HCT116 (cell line): ENCODE measurements at regions not wholly inside any gene's neighbourhood (a gene's known extent, or its start where the extent isn't known, plus 50 kb on each side); places are given as distances from the start of the nearest gene placed in this dataset.

Experiments
- ATAC-seq: fragments of 200-7000 bp; cut with Tn5 transposase; 2 replicates; pipeline ENCODE4 v1.9.1; 2020; ENCODE audit warnings: mild to moderate bottlenecking, moderate library complexity
- BruUV-seq: library from RNA; stranded (reverse); fragments of 400-500 nt; replicated peaks from 2 replicates; lab custom pipeline; 2021; lab: Mats Ljungman, UMichigan
- CTCF ChIA-PET: fragments of 300-600 bp; sonication (Branson Sonifier 250); formaldehyde crosslinking; loops from one replicate; lab custom pipeline; 2021; ENCODE audit warnings: antibody characterized with exemption; lab: Charles Lee
- POLR2A ChIA-PET: fragments of 300-600, 350-600 bp; sonication (Branson Sonifier 250); formaldehyde crosslinking; loops from one replicate; lab custom pipeline; 2021; ENCODE audit warnings: antibody characterized with exemption; lab: Charles Lee
- RAD21 ChIA-PET, 2 experiments: fragments of 300-600 bp; sonication (Branson Sonifier 250); formaldehyde crosslinking; loops; one replicate each; lab custom pipeline; 2023; ENCODE audit warnings: low total read pairs in 2 of 2; ENCODE audit not compliant: uncharacterized antibody in 2 of 2, unreplicated experiment in 2 of 2, low non-redundant PET in 1 of 2; lab: Charles Lee
- DNase-seq: peaks from one replicate; pipeline ENCODE4 v3.0.0-alpha.2; 2010; ENCODE audit warnings: low read depth, low spot score
- H2AFZ ChIP-seq: fragments of 200-600 bp; shearing (Covaris generic), sonication (generic); 2 replicates; pipeline ENCODE4 v1.6.1; 2017; ENCODE audit warnings: low read depth, mixed run types, mixed read lengths, antibody characterized with exemption, low read length; ENCODE audit not compliant: poor library complexity, severe bottlenecking
- H3K27ac ChIP-seq: 2 replicates; pipeline ENCODE4 v1.5.1; 2012; ENCODE audit warnings: low read depth, low read length
- H3K27me3 ChIP-seq: fragments of 200-600 bp; sonication (generic); 2 replicates; pipeline ENCODE4 v1.6.1; 2016; ENCODE audit warnings: mixed run types, low read length, mixed read lengths; ENCODE audit not compliant: insufficient read depth
- H3K36me3 ChIP-seq, 2 experiments: fragments of 200-500 bp in 1 of 2; fragments of 200-600 bp in 1 of 2; sonication (Bioruptor generic) in 1 of 2; sonication (generic) in 1 of 2; 2 replicates each; pipeline versions ENCODE4 v1.5.1 to v1.6.1; 2014 to 2016; ENCODE audit warnings: low read length in 2 of 2, inconsistent platforms in 1 of 2, mixed read lengths in 1 of 2, mixed run types in 1 of 2; ENCODE audit not compliant: insufficient read depth in 2 of 2, control insufficient read depth in 1 of 2
- H3K4me1 ChIP-seq, 2 experiments: fragments of 200-600 bp in 1 of 2; sonication (generic) in 1 of 2; 2 replicates each; pipeline versions ENCODE4 v1.5.1 to v1.6.1; 2012 to 2017; ENCODE audit warnings: low read length in 2 of 2, inconsistent platforms in 1 of 2, mild to moderate bottlenecking in 1 of 2, mixed read lengths in 1 of 2, mixed run types in 1 of 2, moderate library complexity in 1 of 2; ENCODE audit not compliant: insufficient read depth in 2 of 2, control insufficient read depth in 1 of 2
- H3K4me2 ChIP-seq: fragments of 200-600 bp; sonication (generic); 2 replicates; pipeline ENCODE4 v1.6.1; 2017; ENCODE audit warnings: mixed run types, low read length, mixed read lengths
- H3K4me3 ChIP-seq, 2 experiments: fragments of 200-600 bp in 1 of 2; sonication (generic) in 1 of 2; replicated peaks in 1 of 2; 2 replicates each; pipeline ENCODE4 v1.5.1; 2011 to 2016; ENCODE audit warnings: low read length in 2 of 2, control low read depth in 1 of 2, low read depth in 1 of 2, mild to moderate bottlenecking in 1 of 2, mixed read lengths in 1 of 2, mixed run types in 1 of 2
- H3K79me2 ChIP-seq: fragments of 200-600 bp; sonication (generic); 2 replicates; pipeline ENCODE4 v1.6.1; 2017; ENCODE audit warnings: mild to moderate bottlenecking, mixed run types, low read length, moderate library complexity, mixed read lengths; ENCODE audit not compliant: insufficient read depth
- H3K9ac ChIP-seq: fragments of 200-600 bp; sonication (generic); 2 replicates; pipeline ENCODE4 v1.6.1; 2016; ENCODE audit warnings: low read length, mixed read lengths
- H3K9me2 ChIP-seq: fragments of 200-600 bp; sonication (generic), shearing (Covaris generic); 2 replicates; pipeline ENCODE4 v1.6.1; 2017; ENCODE audit warnings: mixed run types, mild to moderate bottlenecking, moderate library complexity; ENCODE audit not compliant: insufficient read depth
- H3K9me3 ChIP-seq, 2 experiments: fragments of 200-500 bp in 1 of 2; fragments of 200-600 bp in 1 of 2; sonication (Bioruptor generic) in 1 of 2; sonication (generic) in 1 of 2; 2 replicates each; pipeline ENCODE4 v1.6.1; 2014 to 2017; ENCODE audit warnings: low read length in 2 of 2, mixed read lengths in 2 of 2, inconsistent platforms in 1 of 2, low read depth in 1 of 2, mild to moderate bottlenecking in 1 of 2, mixed run types in 1 of 2, moderate library complexity in 1 of 2; ENCODE audit not compliant: control insufficient read depth in 1 of 2, insufficient read depth in 1 of 2
- H4K20me1 ChIP-seq: fragments of 200-600 bp; sonication (generic), shearing (Covaris generic); 2 replicates; pipeline ENCODE4 v1.6.1; 2017; ENCODE audit warnings: mixed run types, mild to moderate bottlenecking, moderate library complexity; ENCODE audit not compliant: insufficient read depth
- ATF3 ChIP-seq: IDR thresholded peaks from 2 replicates; pipeline ENCODE4 v1.6.1; 2012
- CBX3 ChIP-seq: IDR thresholded peaks from 2 replicates; pipeline ENCODE4 v1.6.1; 2012; ENCODE audit warnings: low read depth
- CEBPB ChIP-seq: IDR thresholded peaks from 2 replicates; pipeline ENCODE4 v1.6.1; 2012; ENCODE audit warnings: low read depth
- CTCF ChIP-seq, 3 experiments: fragments of 200-600 bp in 1 of 3; sonication (generic) in 1 of 3; IDR thresholded peaks in 2 of 3; conservative IDR thresholded peaks in 1 of 3; 2 replicates each; pipeline ENCODE4 v1.5.1; 2012 to 2017; ENCODE audit warnings: low read depth in 2 of 3, low read length in 2 of 3, antibody characterized with exemption in 1 of 3, borderline replicate concordance in 1 of 3, control low read depth in 1 of 3, mild to moderate bottlenecking in 1 of 3, mixed read lengths in 1 of 3, mixed run types in 1 of 3, moderate library complexity in 1 of 3; ENCODE audit not compliant: insufficient read depth in 1 of 3
- EGR1 ChIP-seq: IDR thresholded peaks from 2 replicates; pipeline ENCODE4 v1.6.1; 2012; ENCODE audit warnings: low read depth
- ELF1 ChIP-seq: IDR thresholded peaks from 2 replicates; pipeline ENCODE4 v1.6.1; 2012; ENCODE audit warnings: low read depth, borderline replicate concordance
- FOSL1 ChIP-seq: IDR thresholded peaks from 2 replicates; pipeline ENCODE4 v1.6.1; 2012; ENCODE audit warnings: low read depth
- JUND ChIP-seq: IDR thresholded peaks from 2 replicates; pipeline ENCODE4 v1.6.1; 2012
- POLR2AphosphoS5 ChIP-seq: IDR thresholded peaks from 2 replicates; pipeline ENCODE4 v1.6.1; 2011; ENCODE audit warnings: mild to moderate bottlenecking, low read depth, low read length, moderate library complexity
- RAD21 ChIP-seq: IDR thresholded peaks from 2 replicates; pipeline ENCODE4 v1.6.1; 2012; ENCODE audit warnings: low read depth, mild to moderate bottlenecking
- SIN3A ChIP-seq: IDR thresholded peaks from 2 replicates; pipeline ENCODE4 v1.6.1; 2012; ENCODE audit warnings: low read depth
- SRF ChIP-seq: IDR thresholded peaks from 2 replicates; pipeline ENCODE4 v1.6.1; 2012; ENCODE audit warnings: low read depth
- TCF7L2 ChIP-seq: IDR thresholded peaks from 2 replicates; pipeline ENCODE4 v1.7.0; 2011; ENCODE audit warnings: borderline replicate concordance, inconsistent platforms; ENCODE audit not compliant: insufficient read depth, insufficient read length; ENCODE audit errors: extremely low read depth
- YY1 ChIP-seq: IDR thresholded peaks from 2 replicates; pipeline ENCODE4 v1.6.1; 2011; ENCODE audit warnings: low read length, low read depth, moderate library complexity, mild to moderate bottlenecking; ENCODE audit not compliant: insufficient replicate concordance; ENCODE audit errors: extremely low read depth
- ZFX ChIP-seq: fragments of 450-650 bp; IDR thresholded peaks from 2 replicates; pipeline ENCODE4 v1.6.1; 2017
- intact Hi-C: fragments of 100-400 bp; cut with micrococcal nuclease; formaldehyde crosslinking; loops from 2 replicates; pipeline ENCODE4 v1.10.0; 2022
- TF ChIP-seq, protein P1 (sequence below): IDR thresholded peaks from 2 replicates; pipeline ENCODE4 v1.6.1; 2012
- TF ChIP-seq, protein P2 (sequence below): IDR thresholded peaks from 2 replicates; pipeline ENCODE4 v1.6.1; 2011; ENCODE audit warnings: mild to moderate bottlenecking, low read length, moderate library complexity; ENCODE audit not compliant: insufficient replicate concordance; ENCODE audit errors: extremely low read depth

DNA sequence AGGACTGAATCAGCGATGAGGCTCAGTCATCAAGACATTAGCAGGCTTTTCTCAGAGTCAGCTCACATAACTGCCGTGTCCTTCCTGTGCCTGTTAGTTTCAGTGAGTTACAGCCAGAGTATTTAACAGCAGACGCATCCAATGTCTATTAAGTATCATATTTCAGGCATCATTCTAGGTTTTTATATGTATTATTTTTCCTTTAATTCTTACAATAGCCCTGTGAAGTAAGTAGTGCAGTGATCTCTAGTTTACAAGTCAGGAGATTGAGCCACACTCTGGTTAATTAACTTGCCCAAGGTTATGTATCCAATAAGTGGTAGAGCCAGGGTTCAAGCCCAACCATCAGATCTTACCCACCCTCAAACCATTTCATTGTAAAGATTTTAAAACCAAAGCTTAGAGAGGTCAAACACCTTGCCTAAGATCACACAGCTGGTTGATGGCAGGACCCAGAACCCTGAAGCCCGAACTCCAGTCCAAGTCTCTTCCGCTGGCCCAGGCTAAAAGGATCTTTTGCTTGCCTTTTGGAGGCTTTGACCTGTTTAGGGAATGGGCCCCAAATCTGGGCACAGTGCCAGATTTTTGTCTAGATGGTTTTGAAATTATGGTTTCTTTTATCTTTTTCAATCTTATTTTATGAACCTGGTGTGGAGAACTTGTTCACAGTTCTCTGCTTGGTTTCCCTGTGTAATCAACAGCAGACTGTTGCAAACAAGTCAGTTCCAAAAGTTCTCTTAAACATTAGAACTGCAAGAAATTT, 261.2 kb upstream of the CLINT1 start:
- no peaks in the 10 kb centered on the region; a peak in 1 of 4 replicates for H3K4me1 ChIP-seq
- H3K27ac ChIP-seq: no peak overlapping the region
- H2AFZ ChIP-seq: no peak overlapping the region
- H3K9me2 ChIP-seq: no peaks in the 10 kb centered on the region
- TF ChIP-seq POLR2AphosphoS5: no peak
- TF ChIP-seq, protein P1, sequence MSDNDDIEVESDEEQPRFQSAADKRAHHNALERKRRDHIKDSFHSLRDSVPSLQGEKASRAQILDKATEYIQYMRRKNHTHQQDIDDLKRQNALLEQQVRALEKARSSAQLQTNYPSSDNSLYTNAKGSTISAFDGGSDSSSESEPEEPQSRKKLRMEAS: no peak
- no peak for TF ChIP-seq EGR1
- TF ChIP-seq, protein P2, sequence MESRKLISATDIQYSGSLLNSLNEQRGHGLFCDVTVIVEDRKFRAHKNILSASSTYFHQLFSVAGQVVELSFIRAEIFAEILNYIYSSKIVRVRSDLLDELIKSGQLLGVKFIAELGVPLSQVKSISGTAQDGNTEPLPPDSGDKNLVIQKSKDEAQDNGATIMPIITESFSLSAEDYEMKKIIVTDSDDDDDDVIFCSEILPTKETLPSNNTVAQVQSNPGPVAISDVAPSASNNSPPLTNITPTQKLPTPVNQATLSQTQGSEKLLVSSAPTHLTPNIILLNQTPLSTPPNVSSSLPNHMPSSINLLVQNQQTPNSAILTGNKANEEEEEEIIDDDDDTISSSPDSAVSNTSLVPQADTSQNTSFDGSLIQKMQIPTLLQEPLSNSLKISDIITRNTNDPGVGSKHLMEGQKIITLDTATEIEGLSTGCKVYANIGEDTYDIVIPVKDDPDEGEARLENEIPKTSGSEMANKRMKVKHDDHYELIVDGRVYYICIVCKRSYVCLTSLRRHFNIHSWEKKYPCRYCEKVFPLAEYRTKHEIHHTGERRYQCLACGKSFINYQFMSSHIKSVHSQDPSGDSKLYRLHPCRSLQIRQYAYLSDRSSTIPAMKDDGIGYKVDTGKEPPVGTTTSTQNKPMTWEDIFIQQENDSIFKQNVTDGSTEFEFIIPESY: no peak
- TF ChIP-seq JUND: no peak
- no peak for TF ChIP-seq FOSL1
- TF ChIP-seq TCF7L2: no peak
- no peak for TF ChIP-seq SRF
- TF ChIP-seq RAD21: no peak
- TF ChIP-seq SIN3A: no peak
- no peak for TF ChIP-seq CEBPB
- no peak for TF ChIP-seq YY1
- no peak for TF ChIP-seq ELF1
- TF ChIP-seq ATF3: no peak
- no peak for TF ChIP-seq CTCF (IDR thresholded peaks at IDR 0.05 in 2 of 3, conservative IDR thresholded peaks at IDR 0.05 in 1 of 3; ENCODE audit: borderline replicate concordance in 1 of 3, insufficient read depth in 1 of 3, low read depth in 2 of 3, low read length in 2 of 3)
- TF ChIP-seq CBX3: no peak
- TF ChIP-seq ZFX: no peak
- H3K79me2 ChIP-seq: no peaks in the 10 kb centered on the region
- H3K4me2 ChIP-seq: no peak overlapping the region
- no TSS peak for BruUV-seq
- H3K9me3 ChIP-seq: no peaks in the 10 kb centered on the region
- ATAC-seq (no peak), DNase-seq (no peak)
- no peak overlapping the region for H3K4me3 ChIP-seq
- RAD21 ChIA-PET: no interaction called here
- no peaks in the 10 kb centered on the region for H3K36me3 ChIP-seq
- intact Hi-C loops: no loop called here
- peaks cover 70% of the 10 kb centered on the region for H3K27me3 ChIP-seq
- CTCF ChIA-PET: interaction anchor here (0.9 kb wide), 1 partner anchor 45 kb away, joined by 4 read pairs; no protein-coding TSS in a partner anchor
- no peak overlapping the region for H3K9ac ChIP-seq
- POLR2A ChIA-PET: no interaction called here
- H4K20me1 ChIP-seq: no peaks in the 10 kb centered on the region; the same call in 1 of the 2 replicates
